Fibroblast of the aortic adventitia (primary cell): ENCODE measurements at regions not wholly inside any gene's neighbourhood (a gene's known extent, or its start where the extent isn't known, plus 50 kb on each side); places are given as distances from the start of the nearest gene placed in this dataset.

Source experiments
- DNase-seq: peaks from one replicate; pipeline ENCODE4 v3.0.0-alpha.2; 2010; ENCODE audit warnings: low read depth
- H3K4me3 ChIP-seq: 2 replicates; pipeline ENCODE4 v1.5.1; 2011; ENCODE audit warnings: low read depth, mild to moderate bottlenecking, control low read depth, low read length, moderate library complexity
- CTCF ChIP-seq: IDR thresholded peaks from 2 replicates; pipeline ENCODE4 v1.5.1; 2011; ENCODE audit warnings: mild to moderate bottlenecking, low read length, control low read depth, inconsistent platforms; ENCODE audit not compliant: insufficient read depth

DNA sequence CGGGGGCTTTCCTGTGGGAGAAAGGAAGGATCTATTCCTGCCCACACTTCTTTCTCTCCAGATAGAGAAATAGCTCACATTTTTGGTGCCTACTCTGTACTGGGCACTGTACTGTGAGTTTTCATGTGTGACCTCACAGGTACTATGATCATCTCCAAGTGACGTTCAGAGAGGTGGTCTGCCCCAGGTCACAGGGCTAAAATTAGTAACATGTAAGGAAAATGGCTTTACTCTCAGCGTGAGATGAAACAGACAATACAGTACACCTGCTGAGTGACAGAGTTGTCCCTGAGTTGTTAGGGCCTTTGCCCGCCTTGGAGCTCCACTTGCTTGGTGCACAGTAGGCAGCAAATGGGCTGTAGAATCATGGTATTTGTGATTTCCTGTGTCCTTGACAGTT lies 306.1 kb upstream of the DMRT1 start:
- DNase-seq: no peak
- no peak for TF ChIP-seq CTCF

DNA sequence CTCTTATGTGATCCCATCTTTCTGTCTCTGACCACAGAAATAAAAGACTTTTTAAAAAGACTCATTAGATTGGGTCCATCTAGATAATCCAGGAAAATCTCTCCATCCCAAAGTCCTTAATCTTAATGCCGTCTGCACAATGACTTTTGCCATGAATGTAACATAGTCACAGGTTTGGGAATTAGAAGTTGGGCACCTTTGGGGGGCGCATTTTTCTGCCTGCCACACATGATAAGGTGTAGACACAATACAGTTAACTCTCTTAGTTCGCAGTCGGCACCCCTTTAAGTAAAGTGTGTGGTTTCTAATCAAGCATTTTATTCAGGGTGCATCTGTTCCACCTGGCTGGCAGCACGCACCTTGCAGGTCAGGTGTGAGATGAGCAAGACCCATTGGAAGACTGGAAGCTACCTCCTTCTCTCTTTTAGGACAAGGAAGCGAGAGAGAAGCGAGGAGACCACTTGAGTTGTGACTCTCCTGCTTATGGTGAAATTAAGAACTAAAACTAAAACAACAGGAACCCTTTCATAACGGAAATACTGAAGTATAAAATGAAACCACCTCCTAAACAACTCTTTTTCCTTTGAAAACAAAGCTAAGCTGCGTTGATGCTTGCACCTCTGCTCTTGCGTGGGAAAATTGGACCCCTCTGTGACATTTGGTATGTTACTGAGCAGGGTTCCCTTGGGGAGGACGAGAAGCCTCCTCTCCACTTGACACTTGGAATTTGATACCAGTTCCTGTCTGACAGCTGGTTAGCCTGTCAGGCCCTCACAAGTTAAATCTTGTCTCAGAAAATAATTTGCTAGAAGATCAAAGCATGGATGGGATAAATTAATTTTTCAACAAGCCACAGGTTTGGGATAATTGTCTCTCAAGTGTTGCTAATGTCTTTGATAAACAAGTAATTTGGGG lies 304.6 kb upstream of the DMRT1 start:
- no peak overlapping the region for H3K4me3 ChIP-seq
- no peak for TF ChIP-seq CTCF
- DNase-seq: no peak

More for the DNA sequence above, 306.1 kb upstream of the DMRT1 start:
- H3K4me3 ChIP-seq: no peak overlapping the region

DNA sequence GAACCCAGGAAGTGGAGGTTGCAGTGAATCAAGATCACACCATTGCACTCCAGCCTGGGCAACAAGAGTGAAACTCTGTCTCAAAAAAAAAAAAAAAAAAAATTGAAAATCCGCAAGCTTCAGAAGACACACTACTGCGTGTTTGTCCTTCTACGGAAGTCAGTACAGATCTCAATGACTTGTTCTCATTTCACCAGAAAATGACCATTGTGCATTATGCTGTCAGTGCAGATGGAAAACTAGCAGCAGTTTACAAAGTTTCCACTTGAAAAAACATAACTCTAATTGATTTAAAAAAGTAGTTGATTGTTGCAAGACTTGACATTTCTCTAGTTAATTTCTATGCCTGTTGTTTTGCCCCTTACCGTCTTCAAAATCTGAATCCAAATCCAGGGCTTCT lies 298.0 kb upstream of the DMRT1 start:
- TF ChIP-seq CTCF: no peak
- DNase-seq: no peak
- no peak overlapping the region for H3K4me3 ChIP-seq

DNA sequence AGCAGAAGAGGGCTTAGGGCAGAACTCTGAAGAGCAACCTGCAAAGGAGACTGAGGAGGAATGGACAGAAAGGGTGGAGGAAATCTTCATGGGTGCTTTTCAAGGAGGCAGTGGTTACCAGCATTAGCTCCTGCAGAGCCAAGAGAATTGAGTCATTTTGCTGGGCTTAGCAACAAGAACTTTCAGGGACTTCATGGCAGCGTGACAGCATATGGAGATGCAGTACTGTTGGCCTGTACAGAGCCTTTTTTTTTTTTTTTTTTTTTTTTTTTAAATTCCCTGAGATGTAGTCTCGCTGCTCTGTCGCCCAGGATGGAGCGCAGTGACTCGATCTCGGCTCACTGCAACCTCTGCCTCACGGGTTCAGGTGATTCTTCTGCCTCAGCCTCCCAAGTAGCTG lies 296.0 kb upstream of the DMRT1 start:
- no peak overlapping the region for H3K4me3 ChIP-seq
- DNase-seq: peak; percentile 57
- no peak for TF ChIP-seq CTCF

DNA sequence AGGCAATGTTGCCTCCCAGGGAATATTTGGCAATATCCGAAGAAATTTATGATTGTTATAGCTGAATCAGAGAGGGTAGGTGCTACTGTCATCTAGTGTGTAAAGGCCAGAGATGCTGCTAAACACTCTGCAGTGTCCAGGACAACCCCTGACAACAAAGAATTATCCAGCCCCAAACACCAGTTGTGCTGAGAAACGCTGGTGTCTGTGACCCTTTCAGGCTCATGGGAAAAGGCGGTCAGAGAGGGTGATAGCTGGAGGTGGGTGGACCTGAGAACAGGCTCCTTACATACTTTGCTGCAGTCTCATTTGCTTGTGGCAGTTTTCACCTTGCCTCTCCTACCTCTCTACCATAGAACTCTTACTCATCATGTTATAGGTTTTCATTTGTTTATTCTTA lies 295.3 kb upstream of the DMRT1 start:
- no peak overlapping the region for H3K4me3 ChIP-seq
- no peak for TF ChIP-seq CTCF
- no peak for DNase-seq

DNA sequence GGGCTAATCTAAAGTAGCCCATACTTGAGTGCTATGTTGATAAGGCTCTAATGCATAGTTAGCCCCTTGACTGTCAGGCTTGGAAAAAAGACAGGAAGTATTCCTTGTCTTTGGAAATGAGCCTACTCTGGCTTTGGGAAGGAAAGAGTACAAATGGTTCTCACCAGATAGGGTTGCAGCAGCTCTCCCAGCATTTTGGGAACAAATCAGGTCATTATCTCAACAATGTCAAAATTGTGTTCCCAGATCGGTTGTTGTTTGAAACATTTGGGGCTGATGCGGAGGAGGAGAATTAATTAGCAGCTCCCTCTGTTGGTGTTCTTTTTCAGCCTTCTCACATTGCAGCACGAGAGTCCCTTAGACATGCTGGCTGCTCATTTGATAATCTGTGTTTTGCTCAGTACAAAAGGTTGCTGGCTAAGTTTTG lies 294.7 kb upstream of the DMRT1 start:
- no peak overlapping the region for H3K4me3 ChIP-seq
- no peak for TF ChIP-seq CTCF
- peak; percentile 52 for DNase-seq
